ENCODE measurements at regions not wholly inside any gene's neighbourhood (a gene's known extent, or its start where the extent isn't known, plus 50 kb on each side); places are given as distances from the start of the nearest gene placed in this dataset.

GRCh38 chr6:45739058-45739457 is 276.6 kb downstream of the CLIC5 start:
- no peak for DNase-seq

GRCh38 chr6:45738057-45738455 is 277.6 kb downstream of the CLIC5 start:
- no peak for DNase-seq

GRCh38 chr6:45737331-45738056 is 278.2 kb downstream of the CLIC5 start:
- DNase-seq = peak; percentile 39

- DNase-seq = peak; percentile 50
Observed at GRCh38 chr6:45736134-45736533, 279.5 kb downstream of the CLIC5 start.

GRCh38 chr6:45732731-45733130 is 282.9 kb downstream of the CLIC5 start:
- DNase-seq = no peak

GRCh38 chr6:45730232-45730631 is 285.4 kb downstream of the CLIC5 start:
- DNase-seq = no peak

- no peak for DNase-seq
Observed at GRCh38 chr6:45728674-45729073, 287.0 kb downstream of the CLIC5 start.

GRCh38 chr6:45727819-45728449 is 287.7 kb downstream of the CLIC5 start:
- DNase-seq = no peak

- DNase-seq = no peak
Observed at GRCh38 chr6:45727228-45727627, 288.4 kb downstream of the CLIC5 start.

- no peak for DNase-seq
Observed at GRCh38 chr6:45726444-45726843, 289.2 kb downstream of the CLIC5 start.

GRCh38 chr6:45724511-45724910 is 291.1 kb downstream of the CLIC5 start:
- DNase-seq = no peak

- DNase-seq = no peak
Observed at GRCh38 chr6:45724027-45724426, 291.6 kb downstream of the CLIC5 start.

GRCh38 chr6:45722876-45723275 is 292.8 kb downstream of the CLIC5 start:
- DNase-seq = no peak

GRCh38 chr6:45721665-45722064 is 294.0 kb downstream of the CLIC5 start:
- DNase-seq = no peak

- no peak for DNase-seq
Observed at GRCh38 chr6:45718871-45719270, 296.8 kb downstream of the CLIC5 start.

GRCh38 chr6:45718131-45718530 is 297.5 kb downstream of the CLIC5 start:
- no peak for DNase-seq

- DNase-seq = no peak
Observed at GRCh38 chr6:45717715-45718114, 297.9 kb downstream of the CLIC5 start.

GRCh38 chr6:45717027-45717426 is 298.6 kb downstream of the CLIC5 start:
- no peak for DNase-seq

GRCh38 chr6:45715508-45715803 is 300.2 kb downstream of the CLIC5 start:
- peak; percentile 47 for DNase-seq

GRCh38 chr6:45714741-45715507 is 300.7 kb downstream of the CLIC5 start:
- peak; percentile 44 for DNase-seq

GRCh38 chr6:45714006-45714730 is 301.5 kb downstream of the CLIC5 start:
- peak; percentile 71 for DNase-seq
